ENCODE measurements at regions not wholly inside any gene's neighbourhood (a gene's known extent, or its start where the extent isn't known, plus 50 kb on each side); places are given as distances from the start of the nearest gene placed in this dataset.
"Not testable (repeated sequence)": the region's sequence is repeated elsewhere in the genome, so short reads cannot be mapped to it uniquely, and the experiment has no call there.

DNA sequence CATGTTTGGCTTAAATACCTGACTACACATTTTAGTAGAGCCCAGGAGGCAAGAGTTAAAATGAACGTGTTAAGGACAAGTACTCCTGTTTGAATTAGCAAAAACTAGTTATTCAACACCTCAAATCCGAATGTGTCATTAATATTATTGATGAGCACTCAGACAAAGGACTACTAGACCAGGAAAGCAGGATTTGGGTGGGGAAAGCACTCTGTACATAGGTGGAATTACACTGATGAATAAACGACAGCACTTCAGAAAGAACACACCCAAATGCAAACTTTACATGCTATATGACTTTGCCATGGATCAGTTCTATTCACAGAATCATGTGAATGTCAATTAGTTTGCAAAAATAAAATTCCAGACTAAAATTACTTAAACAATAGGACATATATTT, 95.1 kb upstream of the CAV2 start:
- H3K36me3 ChIP-seq: no peaks in the 10 kb centered on the region
- ATAC-seq: no peak
- intact Hi-C loops (cut with DNase I): no loop called here
- no peak overlapping the region for H3K4me3 ChIP-seq
- H3K27me3 ChIP-seq: no peaks in the 10 kb centered on the region
- TF ChIP-seq, protein P1, sequence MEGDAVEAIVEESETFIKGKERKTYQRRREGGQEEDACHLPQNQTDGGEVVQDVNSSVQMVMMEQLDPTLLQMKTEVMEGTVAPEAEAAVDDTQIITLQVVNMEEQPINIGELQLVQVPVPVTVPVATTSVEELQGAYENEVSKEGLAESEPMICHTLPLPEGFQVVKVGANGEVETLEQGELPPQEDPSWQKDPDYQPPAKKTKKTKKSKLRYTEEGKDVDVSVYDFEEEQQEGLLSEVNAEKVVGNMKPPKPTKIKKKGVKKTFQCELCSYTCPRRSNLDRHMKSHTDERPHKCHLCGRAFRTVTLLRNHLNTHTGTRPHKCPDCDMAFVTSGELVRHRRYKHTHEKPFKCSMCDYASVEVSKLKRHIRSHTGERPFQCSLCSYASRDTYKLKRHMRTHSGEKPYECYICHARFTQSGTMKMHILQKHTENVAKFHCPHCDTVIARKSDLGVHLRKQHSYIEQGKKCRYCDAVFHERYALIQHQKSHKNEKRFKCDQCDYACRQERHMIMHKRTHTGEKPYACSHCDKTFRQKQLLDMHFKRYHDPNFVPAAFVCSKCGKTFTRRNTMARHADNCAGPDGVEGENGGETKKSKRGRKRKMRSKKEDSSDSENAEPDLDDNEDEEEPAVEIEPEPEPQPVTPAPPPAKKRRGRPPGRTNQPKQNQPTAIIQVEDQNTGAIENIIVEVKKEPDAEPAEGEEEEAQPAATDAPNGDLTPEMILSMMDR (IDR thresholded peaks at IDR 0.05): no peak
- no peak overlapping the region for H3K27ac ChIP-seq
- DNase-seq: no peak
- no peaks in the 10 kb centered on the region for H3K4me1 ChIP-seq
- no peaks in the 10 kb centered on the region for H3K9me3 ChIP-seq

DNA sequence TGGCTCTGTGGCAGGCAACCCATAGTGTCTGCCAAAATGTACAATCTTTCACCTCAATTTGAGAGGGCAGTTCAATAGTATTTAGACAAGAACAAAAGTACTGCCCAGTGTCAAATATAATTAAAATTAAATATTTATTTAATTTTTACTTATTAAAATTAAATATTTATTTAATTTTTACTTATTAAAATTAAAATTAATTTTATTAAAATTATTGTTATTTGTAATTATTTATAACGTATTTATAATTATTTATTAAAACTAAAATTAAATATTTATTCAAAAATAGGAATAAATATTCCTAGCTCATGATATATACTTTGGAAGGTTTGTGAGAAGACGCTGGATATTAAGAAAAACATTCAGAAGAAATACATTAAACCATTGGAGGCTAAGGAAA, 93.7 kb upstream of the CAV2 start:
- Histone ChIP-seq H3K27me3 (no peaks in the 10 kb centered on the region), H3K27ac (no peak overlapping the region), H3K4me3 (no peak overlapping the region), H3K36me3 (no peaks in the 10 kb centered on the region), H3K9me3 (no peaks in the 10 kb centered on the region), H3K4me1 (no peaks in the 10 kb centered on the region)
- ATAC-seq (no peak), DNase-seq (no peak)
- intact Hi-C loops (cut with DNase I): no loop called here
- TF ChIP-seq, protein P1 (IDR thresholded peaks at IDR 0.05): no peak

DNA sequence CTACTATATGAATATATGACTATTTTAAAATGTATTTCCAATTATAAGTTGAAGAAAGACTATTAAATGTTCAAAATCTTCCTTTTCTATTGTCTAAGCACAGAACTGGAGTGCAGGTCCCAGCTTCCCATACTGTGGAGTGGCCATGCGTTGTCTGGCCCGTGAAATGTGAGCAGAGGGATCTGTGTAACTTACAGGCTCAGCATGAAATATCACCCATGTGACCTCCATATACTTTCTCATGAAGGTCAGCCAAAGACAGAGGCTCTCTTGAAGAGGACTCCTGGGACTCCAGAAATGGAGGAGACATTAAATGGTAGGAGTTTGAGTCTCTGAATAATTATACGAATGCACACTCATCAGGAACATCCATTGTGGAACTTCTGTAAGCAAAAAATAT, 92.4 kb upstream of the CAV2 start:
- Histone ChIP-seq H3K27ac (no peak overlapping the region), H3K9me3 (no peaks in the 10 kb centered on the region), H3K27me3 (no peaks in the 10 kb centered on the region), H3K4me1 (no peaks in the 10 kb centered on the region), H3K36me3 (no peaks in the 10 kb centered on the region), H3K4me3 (no peak overlapping the region)
- no peak for ATAC-seq
- intact Hi-C loops (cut with DNase I): no loop called here
- TF ChIP-seq, protein P1 (IDR thresholded peaks at IDR 0.05): no peak
- DNase-seq: no peak

DNA sequence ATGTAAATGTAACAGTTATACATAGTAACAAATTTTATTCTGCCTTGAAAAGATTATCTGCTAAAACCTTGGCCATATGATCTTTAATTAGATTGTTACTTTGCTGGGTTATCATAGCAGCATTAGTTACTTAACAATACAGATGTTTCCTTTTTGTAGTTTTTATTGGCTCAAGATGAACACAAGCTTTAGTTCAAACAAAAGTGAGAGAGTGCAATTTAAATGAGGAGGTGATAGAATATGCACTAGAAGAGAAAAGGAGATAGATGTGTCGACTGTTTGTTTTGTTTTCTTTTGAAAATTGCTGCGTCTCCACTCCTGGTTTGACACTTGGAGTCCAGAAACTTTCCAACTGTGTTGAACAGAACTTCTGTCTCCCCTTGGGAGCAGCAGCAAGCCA, 91.4 kb upstream of the CAV2 start:
- intact Hi-C loops (cut with DNase I): no loop called here
- Histone ChIP-seq H3K4me3 (no peak overlapping the region), H3K4me1 (no peaks in the 10 kb centered on the region), H3K27me3 (no peaks in the 10 kb centered on the region), H3K27ac (no peak overlapping the region), H3K9me3 (no peaks in the 10 kb centered on the region), H3K36me3 (no peaks in the 10 kb centered on the region)
- TF ChIP-seq, protein P1 (IDR thresholded peaks at IDR 0.05): no peak
- DNase-seq (no peak), ATAC-seq (no peak)

DNA sequence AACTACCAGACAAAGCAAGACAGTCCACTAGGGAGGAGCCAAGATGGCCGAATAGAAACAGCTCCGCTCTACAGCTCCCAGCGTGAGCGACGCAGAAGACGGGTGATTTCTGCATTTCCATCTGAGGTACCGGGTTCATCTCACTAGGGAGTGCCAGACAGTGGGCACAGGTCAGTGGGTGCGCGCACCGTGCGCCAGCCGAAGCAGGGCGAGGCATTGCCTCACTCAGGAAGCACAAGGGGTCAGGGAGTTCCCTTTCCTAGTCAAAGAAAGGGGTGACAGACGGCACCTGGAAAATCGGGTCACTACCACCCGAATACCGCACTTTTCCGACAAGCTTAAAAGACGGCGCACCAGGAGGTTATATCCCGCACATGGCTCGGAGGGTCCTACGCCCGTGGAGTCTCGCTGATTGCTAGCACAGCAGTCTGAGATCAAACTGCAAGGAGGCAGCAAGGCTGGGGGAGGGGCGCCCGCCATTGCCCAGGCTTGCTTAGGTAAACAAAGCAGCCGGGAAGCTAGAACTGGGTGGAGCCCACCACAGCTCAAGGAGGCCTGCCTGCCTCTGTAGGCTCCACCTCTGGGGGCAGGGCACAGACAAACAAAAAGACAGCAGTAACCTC, 90.6 kb upstream of the CAV2 start:
- H3K4me3 ChIP-seq; H3K4me1 ChIP-seq; H3K9me3 ChIP-seq; H3K36me3 ChIP-seq; ATAC-seq; intact Hi-C loops (cut with DNase I); H3K27ac ChIP-seq; H3K27me3 ChIP-seq; DNase-seq: not testable (repeated sequence)

DNA sequence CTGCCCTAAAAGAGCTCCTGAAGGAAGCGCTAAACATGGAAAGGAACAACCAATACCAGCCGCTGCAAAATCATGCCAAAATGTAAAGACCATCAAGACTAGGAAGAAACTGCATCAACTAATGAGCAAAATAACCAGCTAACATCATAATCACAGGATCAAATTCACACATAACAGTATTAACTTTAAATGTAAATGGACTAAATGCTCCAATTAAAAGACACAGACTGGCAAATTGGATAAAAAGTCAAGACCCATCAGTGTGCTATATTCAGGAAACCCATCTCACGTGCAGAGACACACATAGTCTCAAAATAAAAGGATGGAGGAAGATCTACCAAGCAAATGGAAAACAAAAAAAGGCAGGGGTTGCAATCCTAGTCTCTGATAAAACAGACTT, 88.8 kb upstream of the CAV2 start:
- H3K9me3 ChIP-seq; H3K36me3 ChIP-seq; DNase-seq; H3K27ac ChIP-seq; H3K4me3 ChIP-seq; intact Hi-C loops (cut with DNase I); ATAC-seq; H3K27me3 ChIP-seq; H3K4me1 ChIP-seq: not testable (repeated sequence)
